ENCODE measurements at regions not wholly inside any gene's neighbourhood (a gene's known extent, or its start where the extent isn't known, plus 50 kb on each side); places are given as distances from the start of the nearest gene placed in this dataset.
"Not testable (repeated sequence)": the region's sequence is repeated elsewhere in the genome, so short reads cannot be mapped to it uniquely, and the experiment has no call there.

DNA sequence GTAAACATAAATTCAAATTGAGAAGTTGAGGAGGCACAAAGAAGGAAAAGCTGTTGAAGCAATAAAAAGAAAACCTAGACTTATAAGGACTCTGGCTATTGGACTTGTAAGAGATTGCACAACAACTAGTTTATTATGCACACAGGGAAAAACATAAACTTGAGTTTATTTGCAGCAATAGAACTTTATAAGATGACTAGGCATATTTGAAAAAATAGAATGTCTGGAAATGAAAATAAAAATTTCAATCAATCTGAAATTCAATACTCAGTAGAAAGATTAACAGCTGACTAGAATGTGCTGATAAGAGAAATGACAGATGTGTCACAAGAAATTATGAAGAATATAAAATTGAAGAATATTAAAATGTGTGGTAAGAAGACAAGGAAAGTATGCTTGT lies 505.4 kb upstream of the ZP4 start:
- no peak for DNase-seq (ENCODE audit: insufficient read length, low spot score)
- FAIRE-seq, result no peak
- no peak for TF ChIP-seq POLR2A (IDR thresholded peaks at IDR 0.05; ENCODE audit: low read depth, low read length)
- no peak for TF ChIP-seq PAX5 (IDR thresholded peaks at IDR 0.05; ENCODE audit: insufficient read depth, low read length, severe bottlenecking)
- TF ChIP-seq TAF1 (IDR thresholded peaks at IDR 0.05; ENCODE audit: low read depth, low read length), result no peak
- no peak for TF ChIP-seq POLR2AphosphoS5 (IDR thresholded peaks at IDR 0.05; ENCODE audit: low read depth, low read length)
- no peak for TF ChIP-seq POU2F2 (IDR thresholded peaks at IDR 0.05; ENCODE audit: low read depth, low read length)
- no peak for TF ChIP-seq SPI1 (IDR thresholded peaks at IDR 0.05; ENCODE audit: low read depth, low read length)

GRCh38 chr1:238384381-238384780 lies 493.7 kb upstream of the ZP4 start:
- DNase-seq (ENCODE audit: insufficient read length, low spot score), result no peak
- TF ChIP-seq POLR2A (IDR thresholded peaks at IDR 0.05; ENCODE audit: low read depth, low read length) (no peak), SPI1 (IDR thresholded peaks at IDR 0.05; ENCODE audit: low read depth, low read length) (no peak), PAX5 (IDR thresholded peaks at IDR 0.05; ENCODE audit: insufficient read depth, low read length, severe bottlenecking) (no peak), TAF1 (IDR thresholded peaks at IDR 0.05; ENCODE audit: low read depth, low read length) (no peak), POU2F2 (IDR thresholded peaks at IDR 0.05; ENCODE audit: low read depth, low read length) (no peak), POLR2AphosphoS5 (IDR thresholded peaks at IDR 0.05; ENCODE audit: low read depth, low read length) (no peak)
- no peak for FAIRE-seq

GRCh38 chr1:238380167-238380566 lies 489.4 kb upstream of the ZP4 start:
- DNase-seq (ENCODE audit: insufficient read length, low spot score) (no peak), FAIRE-seq (no peak)
- no peak for TF ChIP-seq POLR2AphosphoS5 (IDR thresholded peaks at IDR 0.05; ENCODE audit: low read depth, low read length)
- no peak for TF ChIP-seq POLR2A (IDR thresholded peaks at IDR 0.05; ENCODE audit: low read depth, low read length)
- no peak for TF ChIP-seq PAX5 (IDR thresholded peaks at IDR 0.05; ENCODE audit: insufficient read depth, low read length, severe bottlenecking)
- TF ChIP-seq SPI1 (IDR thresholded peaks at IDR 0.05; ENCODE audit: low read depth, low read length), result no peak
- TF ChIP-seq POU2F2 (IDR thresholded peaks at IDR 0.05; ENCODE audit: low read depth, low read length), result no peak
- TF ChIP-seq TAF1 (IDR thresholded peaks at IDR 0.05; ENCODE audit: low read depth, low read length), result no peak

- not testable (repeated sequence) for DNase-seq (ENCODE audit: insufficient read length, low spot score); FAIRE-seq
Measured at GRCh38 chr1:238379446-238379845, 488.7 kb upstream of the ZP4 start.

GRCh38 chr1:238377280-238377919 lies 486.7 kb upstream of the ZP4 start:
- FAIRE-seq, result no peak
- DNase-seq (ENCODE audit: insufficient read length, low spot score), result no peak
- TF ChIP-seq SPI1 (IDR thresholded peaks at IDR 0.05; ENCODE audit: low read depth, low read length) (no peak), POLR2A (IDR thresholded peaks at IDR 0.05; ENCODE audit: low read depth, low read length) (no peak), POLR2AphosphoS5 (IDR thresholded peaks at IDR 0.05; ENCODE audit: low read depth, low read length) (no peak), TAF1 (IDR thresholded peaks at IDR 0.05; ENCODE audit: low read depth, low read length) (no peak), POU2F2 (IDR thresholded peaks at IDR 0.05; ENCODE audit: low read depth, low read length) (no peak), PAX5 (IDR thresholded peaks at IDR 0.05; ENCODE audit: insufficient read depth, low read length, severe bottlenecking) (no peak)

GRCh38 chr1:238370599-238370998 lies 479.9 kb upstream of the ZP4 start:
- DNase-seq (ENCODE audit: insufficient read length, low spot score), result no peak
- FAIRE-seq, result no peak
- TF ChIP-seq POU2F2 (IDR thresholded peaks at IDR 0.05; ENCODE audit: low read depth, low read length) (no peak), POLR2A (IDR thresholded peaks at IDR 0.05; ENCODE audit: low read depth, low read length) (no peak), POLR2AphosphoS5 (IDR thresholded peaks at IDR 0.05; ENCODE audit: low read depth, low read length) (no peak), PAX5 (IDR thresholded peaks at IDR 0.05; ENCODE audit: insufficient read depth, low read length, severe bottlenecking) (no peak)

DNA sequence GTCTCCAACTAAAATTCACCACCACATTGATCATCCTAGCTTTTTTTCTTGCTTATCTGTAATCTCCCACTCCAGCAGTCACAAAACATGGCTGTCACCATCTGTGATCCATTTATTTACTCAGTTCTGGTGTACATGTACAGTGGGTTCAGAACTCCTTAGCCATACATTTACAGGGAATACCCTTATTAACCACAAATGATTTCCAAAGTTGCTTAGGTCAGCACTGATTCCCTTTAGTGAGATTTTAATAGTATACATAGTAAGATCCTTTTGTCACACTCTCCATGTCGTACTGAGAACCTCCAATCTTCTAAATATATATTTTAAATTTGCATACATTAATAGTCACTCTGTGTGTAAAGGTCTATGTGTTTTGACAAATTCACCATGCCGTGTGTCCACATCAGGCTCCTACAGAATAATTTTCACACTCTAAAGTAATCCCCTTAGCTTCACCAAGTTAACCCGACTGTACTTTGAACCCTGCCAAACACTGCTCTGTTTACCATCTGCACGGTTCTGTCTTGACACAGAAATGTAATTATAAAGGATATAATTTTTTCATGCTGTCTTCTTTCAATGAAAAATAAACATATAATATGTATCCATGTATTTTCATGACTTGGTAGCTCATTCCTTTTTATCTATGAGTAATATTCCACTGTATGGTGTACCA lies 473.6 kb upstream of the ZP4 start:
- TF ChIP-seq PAX5 (IDR thresholded peaks at IDR 0.05; ENCODE audit: insufficient read depth, low read length, severe bottlenecking) (no peak), POLR2A (IDR thresholded peaks at IDR 0.05; ENCODE audit: low read depth, low read length) (no peak), SPI1 (IDR thresholded peaks at IDR 0.05; ENCODE audit: low read depth, low read length) (no peak), POLR2AphosphoS5 (IDR thresholded peaks at IDR 0.05; ENCODE audit: low read depth, low read length) (no peak), TAF1 (IDR thresholded peaks at IDR 0.05; ENCODE audit: low read depth, low read length) (no peak), POU2F2 (IDR thresholded peaks at IDR 0.05; ENCODE audit: low read depth, low read length) (no peak)
- DNase-seq (ENCODE audit: insufficient read length, low spot score) (no peak), FAIRE-seq (no peak)

DNA sequence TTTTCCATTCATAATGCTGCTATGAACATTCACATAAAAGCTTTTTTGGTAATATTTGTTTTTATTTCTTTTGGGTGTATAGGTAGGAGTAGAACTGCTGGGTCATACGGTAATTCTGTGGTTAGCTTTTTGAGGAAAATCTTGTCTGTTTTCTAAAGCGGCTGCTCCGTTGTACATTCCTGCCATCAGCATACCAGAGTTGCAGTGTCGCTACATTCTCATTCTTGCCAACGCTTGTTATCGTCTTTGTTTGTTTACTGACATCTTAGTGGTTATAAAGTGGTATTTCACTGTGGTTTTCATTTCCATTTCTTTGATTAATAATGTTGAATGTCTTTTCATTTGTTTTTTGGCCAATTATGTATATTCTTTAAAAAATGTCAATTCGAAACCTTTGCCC lies 469.8 kb upstream of the ZP4 start:
- DNase-seq (ENCODE audit: insufficient read length, low spot score) (no peak), FAIRE-seq (no peak)
- no peak for TF ChIP-seq POLR2AphosphoS5 (IDR thresholded peaks at IDR 0.05; ENCODE audit: low read depth, low read length)
- TF ChIP-seq TAF1 (IDR thresholded peaks at IDR 0.05; ENCODE audit: low read depth, low read length), result no peak
- TF ChIP-seq POLR2A (IDR thresholded peaks at IDR 0.05; ENCODE audit: low read depth, low read length), result no peak
- no peak for TF ChIP-seq PAX5 (IDR thresholded peaks at IDR 0.05; ENCODE audit: insufficient read depth, low read length, severe bottlenecking)
- TF ChIP-seq SPI1 (IDR thresholded peaks at IDR 0.05; ENCODE audit: low read depth, low read length), result no peak
- TF ChIP-seq POU2F2 (IDR thresholded peaks at IDR 0.05; ENCODE audit: low read depth, low read length), result no peak

- no peak for FAIRE-seq
Measured at GRCh38 chr1:238350471-238350870, 459.7 kb upstream of the ZP4 start.

GRCh38 chr1:238346340-238346739 lies 455.6 kb upstream of the ZP4 start:
- DNase-seq (ENCODE audit: insufficient read length, low spot score), result no peak
- FAIRE-seq, result no peak
- TF ChIP-seq PAX5 (IDR thresholded peaks at IDR 0.05; ENCODE audit: insufficient read depth, low read length, severe bottlenecking), result no peak
- no peak for TF ChIP-seq POU2F2 (IDR thresholded peaks at IDR 0.05; ENCODE audit: low read depth, low read length)
- TF ChIP-seq POLR2AphosphoS5 (IDR thresholded peaks at IDR 0.05; ENCODE audit: low read depth, low read length), result no peak
- TF ChIP-seq SPI1 (IDR thresholded peaks at IDR 0.05; ENCODE audit: low read depth, low read length), result no peak
- TF ChIP-seq TAF1 (IDR thresholded peaks at IDR 0.05; ENCODE audit: low read depth, low read length), result no peak
- TF ChIP-seq POLR2A (IDR thresholded peaks at IDR 0.05; ENCODE audit: low read depth, low read length), result no peak

More at GRCh38 chr1:238350471-238350870, 459.7 kb upstream of the ZP4 start:
- TF ChIP-seq SPI1 (IDR thresholded peaks at IDR 0.05; ENCODE audit: low read depth, low read length) (no peak), TAF1 (IDR thresholded peaks at IDR 0.05; ENCODE audit: low read depth, low read length) (no peak), PAX5 (IDR thresholded peaks at IDR 0.05; ENCODE audit: insufficient read depth, low read length, severe bottlenecking) (no peak), POLR2A (IDR thresholded peaks at IDR 0.05; ENCODE audit: low read depth, low read length) (no peak), POU2F2 (IDR thresholded peaks at IDR 0.05; ENCODE audit: low read depth, low read length) (no peak), POLR2AphosphoS5 (IDR thresholded peaks at IDR 0.05; ENCODE audit: low read depth, low read length) (no peak)
- no peak for DNase-seq (ENCODE audit: insufficient read length, low spot score)

Measured in GM12891 (cell line).